Ovary (tissue), 7 donors: ENCODE measurements at regions not wholly inside any gene's neighbourhood (a gene's known extent, or its start where the extent isn't known, plus 50 kb on each side); places are given as distances from the start of the nearest gene placed in this dataset.

Experiments
- DNase-seq, 5 donors: peaks; one replicate each; pipeline ENCODE4 v3.0.0-alpha.2; 2019 to 2020
- H3K27ac ChIP-seq, 2 donors: fragments of 200-600 bp; one replicate each; pipeline versions ENCODE4 v1.5.1 to v1.8.0; 2019 to 2022
- H3K27me3 ChIP-seq: fragments of 200-600 bp; one replicate; pipeline ENCODE4 v1.8.0; 2022
- H3K36me3 ChIP-seq: fragments of 200-600 bp; sonication (generic); one replicate; pipeline ENCODE4 v1.5.1; 2019
- H3K4me1 ChIP-seq: one replicate; pipeline ENCODE4 v1.8.1; 2013; ENCODE audit warnings: mild to moderate bottlenecking, moderate library complexity; ENCODE audit not compliant: insufficient read depth
- H3K4me3 ChIP-seq: fragments of 200-600 bp; sonication (generic); one replicate; pipeline ENCODE4 v1.5.1; 2017
- H3K9me3 ChIP-seq, 2 donors: fragments of 200-600 bp in 1 of 2; sonication (generic) in 1 of 2; one replicate each; pipeline versions ENCODE4 v1.5.1 to v1.8.1; 2013 to 2019; ENCODE audit warnings: mild to moderate bottlenecking in 1 of 2, moderate library complexity in 1 of 2
- EP300 ChIP-seq: sonication (generic); formaldehyde crosslinking; IDR thresholded peaks from one replicate; pipeline ENCODE4 v1.6.1; 2017; ENCODE audit warnings: antibody characterized with exemption
- POLR2A ChIP-seq: fragments of 450-650 bp; IDR thresholded peaks from one replicate; pipeline ENCODE4 v1.6.1; 2017; ENCODE audit warnings: antibody characterized with exemption, mild to moderate bottlenecking, moderate library complexity
- WGBS, 3 donors: extraction: QIAGEN DNeasy Blood & Tissue Kit in 1 of 3; methylation state at CpG; one replicate each; pipeline versions ENCODE4 v1.1.5 to v1.1.7; 2013 to 2017; 5-methylcytosine and 5-hydroxymethylcytosine counted together
- intact Hi-C, 4 donors: fragments of 100-400 bp; cut with DNase I; formaldehyde crosslinking; loops; one replicate each; pipeline versions ENCODE4 v1.11.0 to v1.15.1; 2022 to 2023
- TF ChIP-seq, protein P1 (sequence below), 3 donors: fragments of 450-650 bp in 2 of 3; fragments of 200-600 bp in 1 of 3; IDR thresholded peaks; one replicate each; pipeline versions ENCODE4 v1.5.1 to v1.8.0; 2016 to 2022; ENCODE audit warnings: antibody characterized with exemption in 3 of 3, mild to moderate bottlenecking in 1 of 3
- donor health status: DM: no; HTN: no; CAD: no; lungs with moderate emphysema.
- donor health status: DM: no; HTN: no; CAD: no.
- donor health status: Bipolar disorder and iron deficiency.
- donor health status: DM: no; HTN: no; CAD: no.
- donor health status: DM: yes; HTN: yes; CAD: no.

DNA sequence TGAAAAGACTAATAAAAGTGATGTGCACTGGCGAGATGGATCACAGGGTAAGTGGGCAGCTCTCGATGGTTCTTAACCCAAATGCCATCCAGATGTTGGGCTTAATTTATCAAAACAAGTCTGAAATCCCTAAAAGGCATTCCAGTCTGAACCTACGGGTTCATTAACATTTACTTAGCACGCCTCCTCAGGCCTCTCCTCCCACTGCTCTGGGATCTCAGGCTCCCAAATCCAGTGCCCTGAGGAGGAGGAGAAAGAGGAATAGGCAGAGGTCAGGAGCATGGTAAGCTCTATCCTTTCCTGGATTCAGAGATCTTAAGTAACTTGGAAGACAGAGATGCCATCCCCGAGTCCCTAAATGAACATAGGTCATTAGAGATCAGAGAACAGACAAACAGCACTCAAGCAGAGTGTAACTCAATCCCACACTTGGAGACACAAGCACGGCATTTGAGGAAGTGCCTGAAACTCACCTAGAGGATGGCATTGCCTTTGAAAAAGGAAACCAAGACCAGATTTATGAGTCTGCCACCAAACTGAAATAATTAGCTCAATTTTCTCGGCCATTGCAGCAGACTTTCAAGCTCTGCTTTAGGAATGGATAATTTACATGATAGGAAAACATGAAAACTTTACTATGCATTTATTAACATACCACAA, 140.9 kb downstream of the CXCL12 start:
- Histone ChIP-seq H3K36me3 (no peaks in the 10 kb centered on the region), H3K9me3 (no peaks in the 10 kb centered on the region), H3K4me3 (no peak overlapping the region), H3K27ac (no peak overlapping the region), H3K4me1 (no peaks in the 10 kb centered on the region), H3K27me3 (no peaks in the 10 kb centered on the region)
- no peak for TF ChIP-seq POLR2A
- TF ChIP-seq, protein P1, sequence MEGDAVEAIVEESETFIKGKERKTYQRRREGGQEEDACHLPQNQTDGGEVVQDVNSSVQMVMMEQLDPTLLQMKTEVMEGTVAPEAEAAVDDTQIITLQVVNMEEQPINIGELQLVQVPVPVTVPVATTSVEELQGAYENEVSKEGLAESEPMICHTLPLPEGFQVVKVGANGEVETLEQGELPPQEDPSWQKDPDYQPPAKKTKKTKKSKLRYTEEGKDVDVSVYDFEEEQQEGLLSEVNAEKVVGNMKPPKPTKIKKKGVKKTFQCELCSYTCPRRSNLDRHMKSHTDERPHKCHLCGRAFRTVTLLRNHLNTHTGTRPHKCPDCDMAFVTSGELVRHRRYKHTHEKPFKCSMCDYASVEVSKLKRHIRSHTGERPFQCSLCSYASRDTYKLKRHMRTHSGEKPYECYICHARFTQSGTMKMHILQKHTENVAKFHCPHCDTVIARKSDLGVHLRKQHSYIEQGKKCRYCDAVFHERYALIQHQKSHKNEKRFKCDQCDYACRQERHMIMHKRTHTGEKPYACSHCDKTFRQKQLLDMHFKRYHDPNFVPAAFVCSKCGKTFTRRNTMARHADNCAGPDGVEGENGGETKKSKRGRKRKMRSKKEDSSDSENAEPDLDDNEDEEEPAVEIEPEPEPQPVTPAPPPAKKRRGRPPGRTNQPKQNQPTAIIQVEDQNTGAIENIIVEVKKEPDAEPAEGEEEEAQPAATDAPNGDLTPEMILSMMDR (IDR thresholded peaks at IDR 0.05): no peak
- no peak for TF ChIP-seq EP300
- 91 to 94% (median 94%) methylated on average over 7 of the region's 7 CpGs for WGBS, 3 donors
- no peak for DNase-seq
- intact Hi-C loops: no loop called here

DNA sequence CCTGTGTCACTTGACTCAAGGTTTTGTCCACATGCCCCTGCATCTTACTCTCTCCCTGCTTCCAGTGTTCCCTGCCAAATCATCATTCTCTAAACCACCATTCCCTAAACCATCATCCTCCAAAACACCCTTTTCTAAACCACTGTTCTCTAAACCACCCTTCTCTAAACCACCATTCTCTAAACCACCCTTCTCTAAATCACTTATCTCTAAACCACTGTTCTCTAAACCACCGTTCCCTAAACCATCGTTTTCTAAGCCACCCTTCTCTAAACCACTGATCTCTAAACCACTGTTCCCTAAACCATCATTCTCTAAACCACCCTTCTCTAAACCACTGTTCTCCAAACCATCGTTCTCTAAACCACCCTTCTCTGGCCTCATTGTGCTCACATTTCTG, 142.1 kb downstream of the CXCL12 start:
- Histone ChIP-seq H3K4me3 (no peak overlapping the region), H3K36me3 (no peaks in the 10 kb centered on the region), H3K9me3 (no peaks in the 10 kb centered on the region), H3K4me1 (no peaks in the 10 kb centered on the region), H3K27ac (no peak overlapping the region), H3K27me3 (no peaks in the 10 kb centered on the region)
- intact Hi-C loops: no loop called here
- TF ChIP-seq POLR2A: no peak
- no peak for TF ChIP-seq EP300
- TF ChIP-seq, protein P1 (IDR thresholded peaks at IDR 0.05): no peak
- WGBS, 3 donors: 77 to 85% (median 85%) methylated on average over 3 of the region's 3 CpGs
- DNase-seq: no peak

DNA sequence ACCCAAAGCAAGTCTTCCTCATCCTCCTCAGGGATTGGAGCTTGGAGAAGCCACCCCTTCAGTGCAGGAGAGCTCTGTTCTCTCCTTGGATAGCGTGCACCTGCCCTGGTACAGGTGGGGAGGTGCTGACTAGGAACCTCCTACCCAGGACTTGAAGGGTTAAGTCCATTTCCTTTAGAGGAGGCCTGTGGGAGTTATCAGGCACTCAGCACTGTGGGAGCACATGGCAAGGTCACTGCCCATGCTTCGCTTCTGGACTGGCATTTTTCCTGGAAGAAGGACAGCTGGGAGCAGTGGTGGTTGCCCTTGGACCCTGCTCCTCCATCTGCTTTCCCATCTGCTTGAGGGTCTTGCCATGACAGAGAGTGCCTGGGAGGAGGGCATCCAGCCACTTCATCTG, 142.8 kb downstream of the CXCL12 start:
- H3K27ac ChIP-seq: no peak overlapping the region
- 53 to 66% (median 57%) methylated on average over 1 to 2 of the region's 2 CpGs for WGBS, 3 donors
- H3K36me3 ChIP-seq: no peaks in the 10 kb centered on the region
- no peaks in the 10 kb centered on the region for H3K27me3 ChIP-seq
- H3K9me3 ChIP-seq: no peaks in the 10 kb centered on the region
- no peaks in the 10 kb centered on the region for H3K4me1 ChIP-seq
- H3K4me3 ChIP-seq: no peak overlapping the region
- DNase-seq: no peak
- intact Hi-C loops: no loop called here
- TF ChIP-seq POLR2A (no peak), EP300 (no peak)
- TF ChIP-seq, protein P1 (IDR thresholded peaks at IDR 0.05): no peak

DNA sequence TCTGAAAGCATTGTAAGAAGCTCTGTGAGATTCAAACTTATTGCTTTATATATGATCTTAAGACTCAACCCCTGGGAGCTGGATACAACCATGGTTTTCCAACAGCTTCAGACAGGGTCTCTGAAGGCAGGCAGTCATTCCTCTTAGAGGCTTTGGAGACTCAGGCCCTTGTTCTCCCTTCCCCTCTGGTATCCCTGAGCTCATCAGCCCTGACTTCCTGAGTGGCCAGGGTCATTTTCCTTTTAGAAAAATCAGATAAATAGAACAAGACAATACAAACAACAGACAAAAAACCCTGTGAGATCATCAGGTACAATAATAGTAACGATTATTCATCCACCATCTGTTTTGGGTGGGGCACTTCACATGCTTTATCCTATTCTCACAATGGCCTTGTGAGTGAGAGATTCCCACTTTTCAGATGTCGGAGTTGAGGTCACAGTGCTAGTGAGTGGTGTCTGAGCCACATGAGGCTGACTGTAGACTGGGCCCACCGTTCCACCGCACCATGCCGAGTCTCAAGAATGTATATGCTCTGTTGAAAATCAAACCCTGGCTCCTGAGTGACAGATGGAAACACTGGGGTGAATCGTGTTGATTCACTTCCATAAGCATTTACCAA, 144.2 kb downstream of the CXCL12 start:
- H3K36me3 ChIP-seq: no peaks in the 10 kb centered on the region
- H3K4me3 ChIP-seq: no peak overlapping the region
- no peak for DNase-seq
- WGBS, 3 donors: 70 to 86% (median 76%) methylated on average over 6 of the region's 6 CpGs
- no peaks in the 10 kb centered on the region for H3K27me3 ChIP-seq
- no peaks in the 10 kb centered on the region for H3K4me1 ChIP-seq
- intact Hi-C loops: no loop called here
- H3K27ac ChIP-seq: no peak overlapping the region
- H3K9me3 ChIP-seq: no peaks in the 10 kb centered on the region
- TF ChIP-seq, protein P1 (IDR thresholded peaks at IDR 0.05): no peak
- TF ChIP-seq EP300: no peak
